Ishikawa (cell line): ENCODE measurements at regions not wholly inside any gene's neighbourhood (a gene's known extent, or its start where the extent isn't known, plus 50 kb on each side); places are given as distances from the start of the nearest gene placed in this dataset.

ENCODE experiments used
- CEBPB ChIP-seq: IDR thresholded peaks from 2 replicates; pipeline ENCODE4 v1.6.1; 2012
- CREB1 ChIP-seq: IDR thresholded peaks from 2 replicates; pipeline ENCODE4 v1.6.1; 2012; ENCODE audit warnings: low read depth
- EGR1 ChIP-seq: IDR thresholded peaks from 2 replicates; pipeline ENCODE4 v1.6.1; 2012
- EP300 ChIP-seq: IDR thresholded peaks from 2 replicates; pipeline ENCODE4 v1.6.1; 2012; ENCODE audit warnings: borderline replicate concordance
- FOXM1 ChIP-seq: IDR thresholded peaks from 2 replicates; pipeline ENCODE4 v1.6.1; 2012; ENCODE audit warnings: low read depth, borderline replicate concordance
- MAX ChIP-seq: IDR thresholded peaks from 2 replicates; pipeline ENCODE4 v1.6.1; 2012
- NFIC ChIP-seq: IDR thresholded peaks from 2 replicates; pipeline ENCODE4 v1.6.1; 2012
- RAD21 ChIP-seq: IDR thresholded peaks from 2 replicates; pipeline ENCODE4 v1.6.1; 2012; ENCODE audit warnings: low read depth
- TAF1 ChIP-seq: IDR thresholded peaks from 2 replicates; pipeline ENCODE4 v1.6.1; 2012; ENCODE audit warnings: low read depth, mild to moderate bottlenecking
- TCF12 ChIP-seq: IDR thresholded peaks from 2 replicates; pipeline ENCODE4 v1.6.1; 2012; ENCODE audit warnings: low read depth
- TEAD4 ChIP-seq: IDR thresholded peaks from 2 replicates; pipeline ENCODE4 v1.6.1; 2012
- USF1 ChIP-seq: IDR thresholded peaks from 2 replicates; pipeline ENCODE4 v1.6.1; 2012
- YY1 ChIP-seq: IDR thresholded peaks from 2 replicates; pipeline ENCODE4 v1.6.1; 2012; ENCODE audit warnings: low read depth
- ZBTB7A ChIP-seq: IDR thresholded peaks from 2 replicates; pipeline ENCODE4 v1.6.1; 2012; ENCODE audit warnings: low read depth
- TF ChIP-seq, protein P1 (sequence below): IDR thresholded peaks from 2 replicates; pipeline ENCODE4 v1.6.1; 2012; ENCODE audit warnings: low read depth, mild to moderate bottlenecking

GRCh38 chr2:239548451-239548871, 147.6 kb upstream of the HDAC4 start:
- TF ChIP-seq NFIC (no peak), EP300 (no peak), EGR1 (no peak), YY1 (no peak), TEAD4 (no peak), CREB1 (no peak), MAX (no peak), ZBTB7A (no peak)
- TF ChIP-seq, protein P1, sequence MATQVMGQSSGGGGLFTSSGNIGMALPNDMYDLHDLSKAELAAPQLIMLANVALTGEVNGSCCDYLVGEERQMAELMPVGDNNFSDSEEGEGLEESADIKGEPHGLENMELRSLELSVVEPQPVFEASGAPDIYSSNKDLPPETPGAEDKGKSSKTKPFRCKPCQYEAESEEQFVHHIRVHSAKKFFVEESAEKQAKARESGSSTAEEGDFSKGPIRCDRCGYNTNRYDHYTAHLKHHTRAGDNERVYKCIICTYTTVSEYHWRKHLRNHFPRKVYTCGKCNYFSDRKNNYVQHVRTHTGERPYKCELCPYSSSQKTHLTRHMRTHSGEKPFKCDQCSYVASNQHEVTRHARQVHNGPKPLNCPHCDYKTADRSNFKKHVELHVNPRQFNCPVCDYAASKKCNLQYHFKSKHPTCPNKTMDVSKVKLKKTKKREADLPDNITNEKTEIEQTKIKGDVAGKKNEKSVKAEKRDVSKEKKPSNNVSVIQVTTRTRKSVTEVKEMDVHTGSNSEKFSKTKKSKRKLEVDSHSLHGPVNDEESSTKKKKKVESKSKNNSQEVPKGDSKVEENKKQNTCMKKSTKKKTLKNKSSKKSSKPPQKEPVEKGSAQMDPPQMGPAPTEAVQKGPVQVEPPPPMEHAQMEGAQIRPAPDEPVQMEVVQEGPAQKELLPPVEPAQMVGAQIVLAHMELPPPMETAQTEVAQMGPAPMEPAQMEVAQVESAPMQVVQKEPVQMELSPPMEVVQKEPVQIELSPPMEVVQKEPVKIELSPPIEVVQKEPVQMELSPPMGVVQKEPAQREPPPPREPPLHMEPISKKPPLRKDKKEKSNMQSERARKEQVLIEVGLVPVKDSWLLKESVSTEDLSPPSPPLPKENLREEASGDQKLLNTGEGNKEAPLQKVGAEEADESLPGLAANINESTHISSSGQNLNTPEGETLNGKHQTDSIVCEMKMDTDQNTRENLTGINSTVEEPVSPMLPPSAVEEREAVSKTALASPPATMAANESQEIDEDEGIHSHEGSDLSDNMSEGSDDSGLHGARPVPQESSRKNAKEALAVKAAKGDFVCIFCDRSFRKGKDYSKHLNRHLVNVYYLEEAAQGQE, result no peak

GRCh38 chr2:239546541-239546940, 145.7 kb upstream of the HDAC4 start:
- no peak for TF ChIP-seq TCF12

GRCh38 chr2:239545741-239546392, 145.0 kb upstream of the HDAC4 start:
- TF ChIP-seq MAX (no peak), FOXM1 (no peak), USF1 (no peak)

DNA sequence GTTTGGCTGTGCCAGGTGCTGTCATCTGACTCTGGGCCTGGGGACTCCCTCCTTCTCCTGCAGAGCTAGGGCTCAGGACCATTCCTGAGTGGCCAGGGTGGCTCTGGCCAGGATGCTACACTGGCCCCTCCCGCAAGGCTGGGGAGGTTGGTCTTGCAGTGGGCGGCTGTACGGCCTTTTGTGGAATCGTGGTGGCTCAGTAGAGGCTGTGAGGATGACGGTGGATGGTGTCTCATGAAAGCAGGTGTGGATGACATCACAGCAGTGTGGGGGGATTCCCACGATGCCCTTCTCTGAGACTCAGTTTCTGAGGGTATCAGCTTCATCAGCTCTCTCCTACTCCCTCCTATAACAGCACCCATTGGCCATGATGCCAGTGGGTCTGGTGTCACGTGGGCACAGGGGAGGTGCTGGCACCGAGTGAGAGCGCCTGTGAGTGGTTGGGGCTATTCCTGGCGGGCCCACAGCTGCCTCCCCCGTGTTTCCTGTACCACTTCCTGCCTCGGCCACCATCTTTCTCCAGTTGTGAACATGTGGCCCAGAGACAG, 144.2 kb upstream of the HDAC4 start:
- TF ChIP-seq EP300 (no peak), FOXM1 (no peak), EGR1 (no peak), USF1 (no peak), RAD21 (no peak), YY1 (no peak), TCF12 (no peak), ZBTB7A (no peak), TEAD4 (no peak), TAF1 (no peak), NFIC (no peak), MAX (no peak), CREB1 (no peak), CEBPB (no peak)
- TF ChIP-seq, protein P1, result no peak

DNA sequence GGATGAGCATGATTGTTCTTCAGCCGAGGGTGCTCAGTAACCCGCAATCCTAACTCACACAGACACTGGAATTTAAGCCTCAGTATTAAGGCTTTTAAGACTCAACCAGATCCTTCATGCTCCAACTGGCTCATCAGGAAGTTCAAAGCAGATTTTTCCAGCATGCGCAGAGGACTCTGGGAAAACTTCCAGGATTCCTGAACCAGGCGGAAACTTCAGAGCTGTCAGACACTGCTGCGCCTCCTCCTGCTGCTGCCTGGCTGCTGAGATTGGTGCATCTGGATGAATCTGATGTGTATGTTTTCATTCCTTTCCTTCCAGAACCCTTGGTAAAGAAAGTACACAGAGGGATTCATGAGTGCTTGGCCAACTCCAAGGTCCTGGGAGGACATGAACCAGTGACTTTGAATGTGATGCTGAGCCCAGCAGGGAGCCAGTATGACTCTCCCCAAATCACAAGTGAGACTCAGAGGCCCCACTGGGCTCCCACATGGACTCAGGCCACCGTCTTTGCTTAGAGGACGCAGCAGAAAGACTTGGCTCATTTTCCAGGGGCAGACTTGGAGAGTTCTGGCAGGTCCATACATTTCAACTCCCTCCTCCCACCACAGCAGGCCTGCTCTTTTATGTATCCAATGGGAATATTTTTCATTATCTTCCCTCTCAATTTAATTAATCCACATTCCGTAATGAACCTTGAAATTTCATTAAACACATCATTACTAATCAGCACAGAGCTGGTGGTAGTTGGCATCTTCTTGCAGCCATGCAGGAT, 143.5 kb upstream of the HDAC4 start:
- TF ChIP-seq EP300, result no peak
- TF ChIP-seq CREB1, result no peak
- TF ChIP-seq FOXM1, result no peak
- no peak for TF ChIP-seq NFIC
- TF ChIP-seq MAX, result no peak
- TF ChIP-seq TEAD4, result no peak
- TF ChIP-seq RAD21, result no peak
- no peak for TF ChIP-seq CEBPB
- no peak for TF ChIP-seq ZBTB7A
